H9 (cell line): ENCODE measurements at regions not wholly inside any gene's neighbourhood (a gene's known extent, or its start where the extent isn't known, plus 50 kb on each side); places are given as distances from the start of the nearest gene placed in this dataset.
A peak's percentile ranks its signal among the peaks of the same experiment; 100 is the strongest.

Experiments
- DNase-seq: peaks from one replicate; pipeline ENCODE4 v3.0.0-alpha.2; 2017
- H2AFZ ChIP-seq: one replicate; pipeline ENCODE4 v1.6.1; 2013; ENCODE audit warnings: mild to moderate bottlenecking, low read length, control low read depth, moderate library complexity
- H2AK5ac ChIP-seq: 2 replicates; pipeline ENCODE4 v1.6.1; 2013; ENCODE audit warnings: low read length, control low read depth, mixed read lengths; ENCODE audit not compliant: insufficient read length
- H2BK120ac ChIP-seq: one replicate; pipeline ENCODE4 v1.6.1; 2013; ENCODE audit warnings: low read depth, mild to moderate bottlenecking, low read length, control low read depth, inconsistent platforms; ENCODE audit not compliant: poor library complexity, severe bottlenecking
- H2BK12ac ChIP-seq: 2 replicates; pipeline ENCODE4 v1.6.1; 2013; ENCODE audit warnings: low read length, control low read depth, mixed read lengths, low read depth; ENCODE audit not compliant: insufficient read length
- H2BK15ac ChIP-seq: 2 replicates; pipeline ENCODE4 v1.6.1; 2013; ENCODE audit warnings: low read depth, low read length, control low read depth
- H2BK20ac ChIP-seq: one replicate; pipeline ENCODE4 v1.6.1; 2013; ENCODE audit warnings: low read depth, mild to moderate bottlenecking, low read length, control low read depth, inconsistent platforms; ENCODE audit not compliant: poor library complexity, severe bottlenecking
- H2BK5ac ChIP-seq: 2 replicates; pipeline ENCODE4 v1.6.1; 2013; ENCODE audit warnings: low read length, control low read depth, mixed read lengths; ENCODE audit not compliant: insufficient read length
- H3K14ac ChIP-seq: 2 replicates; pipeline ENCODE4 v1.6.1; 2013; ENCODE audit warnings: low read length, control low read depth; ENCODE audit not compliant: insufficient read depth
- H3K18ac ChIP-seq: 2 replicates; pipeline ENCODE4 v1.6.1; 2013; ENCODE audit warnings: low read depth, mild to moderate bottlenecking, mixed read lengths, low read length, control low read depth; ENCODE audit not compliant: insufficient read length
- H3K23ac ChIP-seq: 2 replicates; pipeline ENCODE4 v1.6.1; 2013; ENCODE audit warnings: low read length, control low read depth, mixed read lengths, low read depth; ENCODE audit not compliant: insufficient read length
- H3K23me2 ChIP-seq: 2 replicates; pipeline ENCODE4 v1.6.1; 2013; ENCODE audit warnings: low read depth, mild to moderate bottlenecking, mixed read lengths, low read length, control low read depth; ENCODE audit not compliant: insufficient read length, poor library complexity, severe bottlenecking
- H3K27ac ChIP-seq: 2 replicates; pipeline ENCODE4 v1.5.1; 2013; ENCODE audit warnings: low read length, control low read depth, mixed read lengths, low read depth; ENCODE audit not compliant: insufficient read length
- H3K27me3 ChIP-seq: 2 replicates; pipeline ENCODE4 v1.6.1; 2013; ENCODE audit warnings: low read length, control low read depth, inconsistent platforms; ENCODE audit not compliant: insufficient read depth
- H3K4ac ChIP-seq: 2 replicates; pipeline ENCODE4 v1.6.1; 2013; ENCODE audit warnings: low read depth, mild to moderate bottlenecking, control low read depth, inconsistent platforms, low read length, moderate library complexity
- H3K4me1 ChIP-seq: 2 replicates; pipeline ENCODE4 v1.6.1; 2013; ENCODE audit warnings: low read length, control low read depth, inconsistent platforms; ENCODE audit not compliant: insufficient read depth
- H3K4me2 ChIP-seq: 2 replicates; pipeline ENCODE4 v1.6.1; 2013; ENCODE audit warnings: low read length, control low read depth, mixed read lengths; ENCODE audit not compliant: insufficient read length, insufficient read depth
- H3K56ac ChIP-seq: 2 replicates; pipeline ENCODE4 v1.6.1; 2013; ENCODE audit warnings: low read depth, mild to moderate bottlenecking, mixed read lengths, low read length, control low read depth; ENCODE audit not compliant: insufficient read length
- H3K79me1 ChIP-seq: 2 replicates; pipeline ENCODE4 v1.6.1; 2013; ENCODE audit warnings: low read depth, mild to moderate bottlenecking, moderate library complexity, low read length, control low read depth, inconsistent platforms; ENCODE audit not compliant: insufficient read depth, poor library complexity, severe bottlenecking
- H3K79me2 ChIP-seq: 2 replicates; pipeline ENCODE4 v1.6.1; 2013; ENCODE audit warnings: low read length, control low read depth, inconsistent platforms; ENCODE audit not compliant: insufficient read depth
- H3K9ac ChIP-seq: 2 replicates; pipeline ENCODE4 v1.6.1; 2013; ENCODE audit warnings: low read length, control low read depth, mixed read lengths; ENCODE audit not compliant: insufficient read length; ENCODE audit errors: extremely low read depth
- H3K9me3 ChIP-seq: one replicate; pipeline ENCODE4 v1.6.1; 2013; ENCODE audit warnings: low read depth, low read length, inconsistent platforms; ENCODE audit not compliant: control insufficient read depth
- H3T11ph ChIP-seq: one replicate; pipeline ENCODE4 v1.6.1; 2013; ENCODE audit warnings: mild to moderate bottlenecking, low read length, control low read depth, inconsistent platforms
- H4K20me1 ChIP-seq: one replicate; pipeline ENCODE4 v1.6.1; 2013; ENCODE audit not compliant: control insufficient read depth, insufficient read length, insufficient read depth
- H4K5ac ChIP-seq: 2 replicates; pipeline ENCODE4 v1.6.1; 2013; ENCODE audit warnings: low read depth, mild to moderate bottlenecking, mixed read lengths, low read length, control low read depth; ENCODE audit not compliant: insufficient read length
- H4K8ac ChIP-seq: replicated peaks from 2 replicates; pipeline ENCODE4 v1.6.1; 2013; ENCODE audit warnings: low read length, control low read depth, mixed read lengths, low read depth; ENCODE audit not compliant: insufficient read length
- H4K91ac ChIP-seq: 2 replicates; pipeline ENCODE4 v1.6.1; 2013; ENCODE audit warnings: low read depth, mild to moderate bottlenecking, moderate library complexity, mixed read lengths, low read length, control low read depth; ENCODE audit not compliant: insufficient read length
- H3K27ac Mint-ChIP-seq, 3 experiments: 2 replicates in 2 of 3; 3 replicates in 1 of 3; pipeline ENCODE4 v1.8.0; 2020 to 2021; ENCODE audit warnings: mixed read lengths in 3 of 3, mild to moderate bottlenecking in 1 of 3, moderate library complexity in 1 of 3
- H3K27me3 Mint-ChIP-seq: 2 replicates; pipeline ENCODE4 v1.8.0; 2021; ENCODE audit warnings: low read depth, mild to moderate bottlenecking, moderate library complexity, mixed read lengths
- H3K36me3 Mint-ChIP-seq, 3 experiments: 2 replicates in 2 of 3; 3 replicates in 1 of 3; pipeline ENCODE4 v1.8.0; 2020 to 2021; ENCODE audit warnings: low read depth in 3 of 3, mixed read lengths in 3 of 3; ENCODE audit not compliant: insufficient read depth in 1 of 3
- H3K4me1 Mint-ChIP-seq, 2 experiments: 2 replicates each; pipeline ENCODE4 v1.8.0; 2020; ENCODE audit warnings: mixed read lengths in 2 of 2
- H3K4me3 Mint-ChIP-seq, 2 experiments: 2 replicates in 1 of 2; 3 replicates in 1 of 2; pipeline ENCODE4 v1.8.0; 2020 to 2021; ENCODE audit warnings: mild to moderate bottlenecking in 2 of 2, mixed read lengths in 2 of 2, moderate library complexity in 1 of 2
- H3K9me3 Mint-ChIP-seq, 2 experiments: 2 replicates in 1 of 2; 3 replicates in 1 of 2; pipeline ENCODE4 v1.8.0; 2020; ENCODE audit warnings: mild to moderate bottlenecking in 2 of 2, mixed read lengths in 2 of 2, moderate library complexity in 1 of 2
- CTCF ChIP-seq: fragments of 200-600 bp; sonication (generic); conservative IDR thresholded peaks from 3 replicates; pipeline ENCODE4 v1.8.0; 2021; ENCODE audit warnings: antibody characterized with exemption, mild to moderate bottlenecking
- WGBS: extraction: QIAGEN DNeasy Blood & Tissue Kit; methylation state at CpG from one replicate; pipeline ENCODE4 v1.1.7; 2013; ENCODE audit warnings: missing lambda C conversion rate, low lambda C conversion rate, mixed read lengths; ENCODE audit not compliant: insufficient read length; ENCODE audit errors: extremely low coverage; 5-methylcytosine and 5-hydroxymethylcytosine counted together

- Mint-ChIP-seq H3K27ac (0 out of 7 replicates have a peak overlapping the region, but pooled peaks of 1 of the 3 experiments have one; percentile 26), H3K36me3 (no peaks in the 10 kb centered on the region), H3K4me1 (peaks cover 16 to 25% of the 10 kb centered on the region in 2 experiments), H3K4me3 (no peak overlapping the region), H3K9me3 (no peaks in the 10 kb centered on the region), H3K27me3 (no peaks in the 10 kb centered on the region)
- no peak overlapping the region for H3K18ac ChIP-seq
- no peaks in the 10 kb centered on the region for H3K27me3 ChIP-seq
- no peak overlapping the region for H4K5ac ChIP-seq
- no peak overlapping the region for H2BK5ac ChIP-seq
- no peak overlapping the region for H3K9ac ChIP-seq
- H3K14ac ChIP-seq: no peak overlapping the region
- no peak overlapping the region for H4K8ac ChIP-seq
- WGBS: no CpG with 5 or more reads among the region's 5 CpGs
- no peak overlapping the region for H4K91ac ChIP-seq
- no peaks in the 10 kb centered on the region for H3K79me2 ChIP-seq
- H3K79me1 ChIP-seq: no peaks in the 10 kb centered on the region
- H2BK20ac ChIP-seq: no peak overlapping the region
- H4K20me1 ChIP-seq: no peaks in the 10 kb centered on the region
- no peak overlapping the region for H3T11ph ChIP-seq
- peaks cover 3% of the 10 kb centered on the region; the same call in 1 of the 2 replicates for H3K4me1 ChIP-seq
- H3K4me2 ChIP-seq: no peak overlapping the region
- no peak for DNase-seq
- no peak overlapping the region for H2BK12ac ChIP-seq
- H2BK15ac ChIP-seq: no peak overlapping the region
- H3K56ac ChIP-seq: no peak overlapping the region
- H3K27ac ChIP-seq: no peak overlapping the region
- no peak overlapping the region for H2AK5ac ChIP-seq
- no peak for TF ChIP-seq CTCF
- no peaks in the 10 kb centered on the region for H3K23me2 ChIP-seq
- no peaks in the 10 kb centered on the region for H3K9me3 ChIP-seq
- H3K23ac ChIP-seq: no peak overlapping the region
- H3K4ac ChIP-seq: no peak overlapping the region
- H2AFZ ChIP-seq: no peak overlapping the region
- H2BK120ac ChIP-seq: no peak overlapping the region
Measured at GRCh38 chr13:105612541-105612940, 922.9 kb downstream of the EFNB2 start.
